Endodermal cell (in vitro differentiated cells): ENCODE measurements at regions not wholly inside any gene's neighbourhood (a gene's known extent, or its start where the extent isn't known, plus 50 kb on each side); places are given as distances from the start of the nearest gene placed in this dataset.
"Not testable (repeated sequence)": the region's sequence is repeated elsewhere in the genome, so short reads cannot be mapped to it uniquely, and the experiment has no call there.

Source experiments
- DNase-seq: peaks from one replicate; pipeline ENCODE4 v3.0.0-alpha.2; 2017
- H3K27ac ChIP-seq: 2 replicates; pipeline ENCODE4 v1.5.1; 2013; ENCODE audit warnings: mild to moderate bottlenecking, low read depth, low read length, moderate library complexity
- H3K27me3 ChIP-seq: 2 replicates; pipeline ENCODE4 v1.6.1; 2013; ENCODE audit warnings: mild to moderate bottlenecking, low read length, moderate library complexity; ENCODE audit not compliant: insufficient read depth, control insufficient read depth, poor library complexity, severe bottlenecking
- H3K36me3 ChIP-seq: 2 replicates; pipeline ENCODE4 v1.7.0; 2013; ENCODE audit warnings: mild to moderate bottlenecking, low read length, moderate library complexity; ENCODE audit not compliant: control insufficient read depth, insufficient read depth
- H3K4me1 ChIP-seq: one replicate; pipeline ENCODE4 v1.7.0; 2013; ENCODE audit warnings: low read length; ENCODE audit not compliant: control insufficient read depth, insufficient read depth
- H3K4me3 ChIP-seq: 2 replicates; pipeline ENCODE4 v1.5.1; 2013; ENCODE audit warnings: mild to moderate bottlenecking, low read length, moderate library complexity
- H3K9ac ChIP-seq: 2 replicates; pipeline ENCODE4 v1.6.1; 2013; ENCODE audit warnings: mild to moderate bottlenecking, low read length, moderate library complexity; ENCODE audit not compliant: poor library complexity, severe bottlenecking; ENCODE audit errors: extremely low read depth
- H3K9me3 ChIP-seq: 2 replicates; pipeline ENCODE4 v1.6.1; 2013; ENCODE audit warnings: mild to moderate bottlenecking, low read length, moderate library complexity; ENCODE audit not compliant: control insufficient read depth
- H3K27ac Mint-ChIP-seq: 2 replicates; pipeline ENCODE4 v1.8.0; 2020; ENCODE audit warnings: mixed read lengths
- H3K27me3 Mint-ChIP-seq: 2 replicates; pipeline ENCODE4 v1.8.0; 2021; ENCODE audit warnings: mild to moderate bottlenecking, mixed read lengths; ENCODE audit not compliant: insufficient read depth
- H3K36me3 Mint-ChIP-seq: 2 replicates; pipeline ENCODE4 v1.8.0; 2020; ENCODE audit warnings: low read depth, mixed read lengths
- H3K4me1 Mint-ChIP-seq: 2 replicates; pipeline ENCODE4 v1.8.0; 2020; ENCODE audit warnings: mixed read lengths
- H3K4me3 Mint-ChIP-seq: 2 replicates; pipeline ENCODE4 v1.8.0; 2020; ENCODE audit warnings: mild to moderate bottlenecking, moderate library complexity, mixed read lengths
- H3K9me3 Mint-ChIP-seq: 2 replicates; pipeline ENCODE4 v1.8.0; 2020; ENCODE audit warnings: mild to moderate bottlenecking, mixed read lengths
- WGBS, 2 experiments: methylation state at CpG; one replicate each; pipeline versions ENCODE4 v1.1.5 to v1.1.7; 2013; ENCODE audit warnings: missing lambda C conversion rate in 2 of 2, mixed read lengths in 1 of 2; ENCODE audit not compliant: insufficient coverage in 1 of 2, insufficient read length in 1 of 2; 5-methylcytosine and 5-hydroxymethylcytosine counted together
- TF ChIP-seq, protein P1 (sequence below): fragments of 200-600 bp; sonication (generic); conservative IDR thresholded peaks from 2 replicates; pipeline ENCODE4 v1.5.0; 2021; ENCODE audit warnings: antibody characterized with exemption, mild to moderate bottlenecking

DNA sequence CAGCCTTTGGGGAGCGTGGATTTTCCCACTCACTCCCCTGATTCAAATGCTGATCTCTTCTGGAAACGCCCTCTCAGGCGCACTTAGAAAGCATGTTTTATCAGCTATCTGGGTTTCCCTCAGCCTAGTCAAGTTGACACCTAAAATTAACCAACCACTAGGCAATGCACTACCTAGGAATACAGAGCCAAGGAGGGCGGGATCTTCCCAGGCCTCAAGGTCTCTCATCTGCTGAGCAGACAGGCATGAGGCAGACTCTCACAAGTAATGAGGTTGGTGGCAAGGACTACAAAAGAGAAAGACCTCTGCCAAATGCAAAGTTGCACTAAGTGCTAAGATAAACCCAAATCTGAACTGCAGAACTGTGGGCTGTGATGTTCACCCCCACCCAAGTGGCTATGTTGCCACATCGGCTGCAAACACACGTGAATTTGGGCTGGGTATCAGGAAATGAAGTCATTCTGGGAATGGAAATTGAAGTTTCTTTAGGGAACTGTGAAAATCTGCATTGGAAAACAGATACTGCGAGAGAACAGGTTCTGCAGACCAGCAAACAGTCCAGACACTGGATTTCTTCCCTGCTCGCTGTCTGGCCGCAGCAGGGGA, 186.6 kb downstream of the LMLN start:
- DNase-seq, H3K36me3 Mint-ChIP-seq, H3K4me3 Mint-ChIP-seq, H3K27ac Mint-ChIP-seq, H3K36me3 ChIP-seq, H3K9ac ChIP-seq, H3K27me3 ChIP-seq, H3K4me1 ChIP-seq, H3K4me3 ChIP-seq, H3K9me3 Mint-ChIP-seq, H3K27ac ChIP-seq, H3K9me3 ChIP-seq: not testable (repeated sequence)
- Mint-ChIP-seq H3K4me1 (peaks cover 12% of the 10 kb centered on the region), H3K27me3 (peaks cover 33% of the 10 kb centered on the region)
- 80 to 82% methylated on average over 4 to 7 of the region's 9 CpGs for WGBS, 2 experiments

DNA sequence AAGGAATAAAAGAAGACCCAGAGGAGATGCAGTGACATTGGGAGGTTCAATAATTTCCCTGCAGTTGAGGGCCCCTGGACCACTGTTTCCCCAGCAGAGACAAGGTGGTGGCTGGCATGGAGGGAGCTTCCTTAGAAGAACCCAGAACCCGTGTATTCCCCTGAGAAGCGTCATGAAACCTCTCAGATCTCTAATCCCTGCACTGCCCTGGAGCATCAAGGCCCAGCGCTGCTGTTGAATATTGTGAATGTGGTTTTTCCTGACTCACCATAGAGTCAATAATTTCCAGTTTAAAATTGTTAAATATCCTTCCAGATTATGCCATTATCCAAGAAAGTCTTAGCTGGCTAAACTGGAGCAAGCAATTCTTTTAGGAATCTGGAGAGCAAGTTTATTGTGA, 187.2 kb downstream of the LMLN start:
- not testable (repeated sequence) for H3K4me3 Mint-ChIP-seq, H3K27me3 ChIP-seq, H3K9ac ChIP-seq, H3K36me3 ChIP-seq, H3K9me3 ChIP-seq, H3K9me3 Mint-ChIP-seq, DNase-seq, H3K4me1 ChIP-seq, H3K4me3 ChIP-seq, H3K27ac Mint-ChIP-seq, H3K27ac ChIP-seq, H3K36me3 Mint-ChIP-seq
- peaks cover 12% of the 10 kb centered on the region for H3K4me1 Mint-ChIP-seq
- peaks cover 33% of the 10 kb centered on the region for H3K27me3 Mint-ChIP-seq
- WGBS, 2 experiments: no CpG with 5 or more reads among the region's 3 CpGs

DNA sequence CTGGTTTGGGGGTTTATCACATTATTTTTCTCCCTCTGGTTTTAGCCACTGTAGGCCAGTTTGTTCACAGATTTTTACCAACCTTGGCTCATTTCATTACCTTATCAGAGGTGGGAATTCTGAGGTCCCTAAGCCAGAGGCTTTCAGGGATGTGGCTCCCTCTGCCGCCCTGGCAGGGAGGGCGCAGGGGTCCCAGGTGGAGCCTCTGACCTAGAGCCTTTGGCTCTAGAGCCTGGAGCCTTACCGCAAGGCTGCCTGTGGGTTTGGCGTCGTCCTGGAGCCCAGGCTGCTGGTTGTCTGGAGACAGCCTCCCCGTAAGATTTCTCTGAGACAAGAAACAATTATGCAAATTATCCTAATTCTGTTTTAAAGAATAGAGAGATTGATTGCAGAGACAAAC, 188.0 kb downstream of the LMLN start:
- Mint-ChIP-seq H3K27me3 (peaks cover 32% of the 10 kb centered on the region), H3K4me1 (peaks cover 10% of the 10 kb centered on the region)
- H3K27ac ChIP-seq, H3K36me3 ChIP-seq, H3K4me3 ChIP-seq, H3K9me3 Mint-ChIP-seq, H3K27me3 ChIP-seq, H3K36me3 Mint-ChIP-seq, H3K4me1 ChIP-seq, H3K27ac Mint-ChIP-seq, H3K4me3 Mint-ChIP-seq, H3K9me3 ChIP-seq, H3K9ac ChIP-seq: not testable (repeated sequence)
- DNase-seq: peak; percentile 82
- 47 to 53% methylated on average over 3 to 6 of the region's 6 CpGs for WGBS, 2 experiments
- TF ChIP-seq, protein P1, sequence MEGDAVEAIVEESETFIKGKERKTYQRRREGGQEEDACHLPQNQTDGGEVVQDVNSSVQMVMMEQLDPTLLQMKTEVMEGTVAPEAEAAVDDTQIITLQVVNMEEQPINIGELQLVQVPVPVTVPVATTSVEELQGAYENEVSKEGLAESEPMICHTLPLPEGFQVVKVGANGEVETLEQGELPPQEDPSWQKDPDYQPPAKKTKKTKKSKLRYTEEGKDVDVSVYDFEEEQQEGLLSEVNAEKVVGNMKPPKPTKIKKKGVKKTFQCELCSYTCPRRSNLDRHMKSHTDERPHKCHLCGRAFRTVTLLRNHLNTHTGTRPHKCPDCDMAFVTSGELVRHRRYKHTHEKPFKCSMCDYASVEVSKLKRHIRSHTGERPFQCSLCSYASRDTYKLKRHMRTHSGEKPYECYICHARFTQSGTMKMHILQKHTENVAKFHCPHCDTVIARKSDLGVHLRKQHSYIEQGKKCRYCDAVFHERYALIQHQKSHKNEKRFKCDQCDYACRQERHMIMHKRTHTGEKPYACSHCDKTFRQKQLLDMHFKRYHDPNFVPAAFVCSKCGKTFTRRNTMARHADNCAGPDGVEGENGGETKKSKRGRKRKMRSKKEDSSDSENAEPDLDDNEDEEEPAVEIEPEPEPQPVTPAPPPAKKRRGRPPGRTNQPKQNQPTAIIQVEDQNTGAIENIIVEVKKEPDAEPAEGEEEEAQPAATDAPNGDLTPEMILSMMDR: peak; percentile 80

DNA sequence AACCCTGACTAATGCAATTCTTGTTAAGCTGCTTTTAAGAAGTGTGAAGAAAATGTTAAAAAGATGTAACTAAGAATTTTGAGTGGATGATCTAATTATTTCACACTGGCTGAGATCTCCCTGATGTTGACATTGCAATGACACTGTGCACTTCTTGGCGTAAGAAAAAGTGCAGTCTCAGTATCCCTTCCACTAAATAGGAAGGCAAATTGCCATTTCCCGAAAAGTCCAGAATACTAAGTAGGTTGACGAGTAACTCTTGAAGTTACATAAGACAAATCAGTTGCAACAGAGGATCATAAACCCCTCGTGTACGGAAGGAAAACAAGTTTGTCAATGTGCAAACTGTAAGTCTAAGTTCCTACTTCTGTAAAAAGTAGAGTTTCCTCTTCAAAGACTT, 189.9 kb downstream of the LMLN start:
- H3K4me3 Mint-ChIP-seq, H3K4me3 ChIP-seq, H3K36me3 Mint-ChIP-seq, H3K27ac ChIP-seq, H3K9me3 Mint-ChIP-seq, H3K9ac ChIP-seq, H3K27ac Mint-ChIP-seq, H3K9me3 ChIP-seq, H3K4me1 ChIP-seq, H3K4me1 Mint-ChIP-seq, H3K36me3 ChIP-seq, DNase-seq, H3K27me3 ChIP-seq: not testable (repeated sequence)
- 90 to 92% methylated on average over 2 to 3 of the region's 5 CpGs for WGBS, 2 experiments
- H3K27me3 Mint-ChIP-seq: peaks cover 26% of the 10 kb centered on the region

DNA sequence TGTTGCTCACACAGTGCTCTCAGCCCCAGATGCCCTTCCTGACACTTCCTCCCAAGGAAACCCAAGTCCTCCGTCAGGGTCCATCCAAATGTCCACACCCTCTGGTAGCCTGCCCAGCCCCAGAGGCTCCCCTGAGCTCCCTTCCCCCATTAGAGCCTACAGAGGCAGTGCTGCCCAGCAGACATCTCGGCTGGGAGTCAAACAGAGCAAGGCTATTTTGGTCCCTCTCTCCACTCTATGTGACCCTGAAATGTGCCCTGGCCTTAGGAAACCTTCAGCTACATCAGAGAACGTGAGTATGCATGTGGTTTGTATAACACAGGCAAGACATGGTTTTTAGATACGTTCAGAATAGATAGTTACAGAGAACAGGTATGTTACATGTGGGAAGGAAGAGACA, 191.8 kb downstream of the LMLN start:
- not testable (repeated sequence) for H3K4me3 ChIP-seq, H3K4me1 ChIP-seq, H3K27ac Mint-ChIP-seq, H3K4me3 Mint-ChIP-seq, H3K27me3 ChIP-seq, H3K9me3 Mint-ChIP-seq, H3K9ac ChIP-seq, H3K4me1 Mint-ChIP-seq, H3K9me3 ChIP-seq, DNase-seq, H3K36me3 Mint-ChIP-seq, H3K36me3 ChIP-seq, H3K27ac ChIP-seq
- H3K27me3 Mint-ChIP-seq: peaks cover 21% of the 10 kb centered on the region
- whole genome bisulfite sequencing, 2 experiments: 73% methylated on average over 2 of the region's 4 CpGs; no CpG with 5 or more reads in 1 of the 2 experiments

DNA sequence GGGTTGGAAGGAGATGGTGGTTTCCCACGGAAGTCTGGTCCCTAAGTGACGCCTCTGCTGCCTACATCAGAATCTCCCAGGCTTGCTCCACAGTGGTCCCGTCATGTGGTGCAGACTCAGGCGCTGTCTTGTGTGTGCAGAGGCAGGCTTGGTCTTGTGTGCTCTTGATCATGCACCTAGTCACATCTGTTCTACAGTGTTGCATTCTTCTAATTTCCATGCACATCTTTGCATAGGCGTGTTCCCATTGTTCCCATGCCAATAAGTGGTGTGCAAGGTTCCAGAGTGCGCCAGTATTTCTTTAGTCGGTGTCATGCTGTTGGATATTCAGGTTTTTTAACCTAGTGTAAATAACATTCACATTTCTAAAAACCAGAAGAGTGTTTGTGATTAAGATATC, 195.8 kb downstream of the LMLN start:
- H3K27me3 Mint-ChIP-seq: peaks cover 11% of the 10 kb centered on the region
- WGBS, 2 experiments: 75% methylated on average over 3 of the region's 7 CpGs; no CpG with 5 or more reads in 1 of the 2 experiments
- H3K9me3 ChIP-seq, H3K9me3 Mint-ChIP-seq, H3K27ac Mint-ChIP-seq, H3K36me3 Mint-ChIP-seq, H3K4me1 Mint-ChIP-seq, H3K4me3 Mint-ChIP-seq, DNase-seq, H3K9ac ChIP-seq, H3K27me3 ChIP-seq, H3K4me1 ChIP-seq, H3K4me3 ChIP-seq, H3K36me3 ChIP-seq, H3K27ac ChIP-seq: not testable (repeated sequence)
